Mesothelial cell of epicardium (in vitro differentiated cells): ENCODE measurements at regions not wholly inside any gene's neighbourhood (a gene's known extent, or its start where the extent isn't known, plus 50 kb on each side); places are given as distances from the start of the nearest gene placed in this dataset.

Experiments used
- DNase-seq, 2 experiments: peaks; one replicate each; pipeline ENCODE4 v3.0.0; 2021; ENCODE audit warnings: low spot score in 2 of 2; ENCODE audit not compliant: unreplicated experiment in 2 of 2
- H3K27ac Mint-ChIP-seq: 2 replicates; pipeline ENCODE4 v1.8.0; 2021; ENCODE audit warnings: mixed read lengths
- H3K27me3 Mint-ChIP-seq: 2 replicates; pipeline ENCODE4 v1.8.0; 2021; ENCODE audit warnings: low read depth, mixed read lengths
- H3K36me3 Mint-ChIP-seq: 2 replicates; pipeline ENCODE4 v1.8.0; 2021; ENCODE audit warnings: mixed read lengths
- H3K4me1 Mint-ChIP-seq: 2 replicates; pipeline ENCODE4 v1.8.0; 2021; ENCODE audit warnings: mixed read lengths
- H3K4me3 Mint-ChIP-seq: 2 replicates; pipeline ENCODE4 v1.8.0; 2021; ENCODE audit warnings: mild to moderate bottlenecking, moderate library complexity, mixed read lengths
- H3K9me3 Mint-ChIP-seq: 2 replicates; pipeline ENCODE4 v1.8.0; 2021; ENCODE audit warnings: mixed read lengths
- TF ChIP-seq, protein P1 (sequence below): fragments of 200-600 bp; sonication (generic); IDR thresholded peaks from one replicate; pipeline ENCODE4 v1.5.0; 2021; ENCODE audit warnings: antibody characterized with exemption; ENCODE audit not compliant: unreplicated experiment

DNA sequence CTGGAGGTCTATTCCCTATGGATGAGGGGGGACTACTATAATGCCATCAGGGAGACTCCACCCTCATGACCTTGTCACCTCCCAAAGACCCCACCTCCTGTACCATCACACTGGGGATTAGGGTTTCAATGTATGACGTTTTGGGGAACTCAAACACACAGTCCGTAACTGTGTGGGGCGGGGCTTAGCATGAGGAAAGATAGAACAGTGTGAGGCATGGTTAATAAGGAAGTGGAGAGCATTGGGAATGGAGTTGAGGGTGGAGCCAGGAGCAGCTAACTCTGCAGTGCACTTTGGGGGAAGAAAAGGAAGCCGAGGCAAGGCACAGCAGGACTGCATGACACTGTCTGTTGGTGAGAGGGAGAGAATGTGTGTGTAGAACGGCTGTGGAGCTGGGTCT, 90.9 kb upstream of the AGBL1 start:
- H3K9me3 Mint-ChIP-seq: no peaks in the 10 kb centered on the region
- H3K27ac Mint-ChIP-seq: no peak overlapping the region
- H3K36me3 Mint-ChIP-seq: no peaks in the 10 kb centered on the region
- DNase-seq: no peak
- TF ChIP-seq, protein P1, sequence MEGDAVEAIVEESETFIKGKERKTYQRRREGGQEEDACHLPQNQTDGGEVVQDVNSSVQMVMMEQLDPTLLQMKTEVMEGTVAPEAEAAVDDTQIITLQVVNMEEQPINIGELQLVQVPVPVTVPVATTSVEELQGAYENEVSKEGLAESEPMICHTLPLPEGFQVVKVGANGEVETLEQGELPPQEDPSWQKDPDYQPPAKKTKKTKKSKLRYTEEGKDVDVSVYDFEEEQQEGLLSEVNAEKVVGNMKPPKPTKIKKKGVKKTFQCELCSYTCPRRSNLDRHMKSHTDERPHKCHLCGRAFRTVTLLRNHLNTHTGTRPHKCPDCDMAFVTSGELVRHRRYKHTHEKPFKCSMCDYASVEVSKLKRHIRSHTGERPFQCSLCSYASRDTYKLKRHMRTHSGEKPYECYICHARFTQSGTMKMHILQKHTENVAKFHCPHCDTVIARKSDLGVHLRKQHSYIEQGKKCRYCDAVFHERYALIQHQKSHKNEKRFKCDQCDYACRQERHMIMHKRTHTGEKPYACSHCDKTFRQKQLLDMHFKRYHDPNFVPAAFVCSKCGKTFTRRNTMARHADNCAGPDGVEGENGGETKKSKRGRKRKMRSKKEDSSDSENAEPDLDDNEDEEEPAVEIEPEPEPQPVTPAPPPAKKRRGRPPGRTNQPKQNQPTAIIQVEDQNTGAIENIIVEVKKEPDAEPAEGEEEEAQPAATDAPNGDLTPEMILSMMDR: no peak
- peaks cover 16% of the 10 kb centered on the region for H3K27me3 Mint-ChIP-seq
- H3K4me3 Mint-ChIP-seq: no peak overlapping the region
- no peaks in the 10 kb centered on the region for H3K4me1 Mint-ChIP-seq

DNA sequence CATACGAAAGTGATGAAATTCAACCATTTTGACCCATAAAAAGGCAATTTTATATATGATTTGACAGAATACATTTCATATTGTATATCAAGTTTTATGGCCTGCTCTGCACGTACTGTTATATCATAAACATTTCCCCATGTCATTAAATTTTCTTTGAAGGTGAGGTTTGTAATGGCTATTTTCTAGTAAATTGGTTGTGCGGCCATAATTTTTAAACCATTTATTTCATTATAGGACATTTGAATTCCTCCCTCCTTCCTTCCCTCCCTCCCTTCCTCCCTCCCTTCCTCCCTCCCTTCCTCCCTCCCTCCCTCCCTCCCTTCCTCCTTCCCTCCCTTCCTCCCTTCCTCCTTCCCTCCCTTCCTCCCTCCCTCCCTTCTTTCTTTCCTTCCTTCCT, 87.4 kb upstream of the AGBL1 start:
- peaks cover 7% of the 10 kb centered on the region for H3K9me3 Mint-ChIP-seq
- H3K36me3 Mint-ChIP-seq: no peaks in the 10 kb centered on the region
- no peak overlapping the region for H3K27ac Mint-ChIP-seq
- TF ChIP-seq, protein P1: no peak
- peaks cover 7% of the 10 kb centered on the region for H3K27me3 Mint-ChIP-seq
- no peaks in the 10 kb centered on the region for H3K4me1 Mint-ChIP-seq
- no peak overlapping the region for H3K4me3 Mint-ChIP-seq
- DNase-seq: no peak

DNA sequence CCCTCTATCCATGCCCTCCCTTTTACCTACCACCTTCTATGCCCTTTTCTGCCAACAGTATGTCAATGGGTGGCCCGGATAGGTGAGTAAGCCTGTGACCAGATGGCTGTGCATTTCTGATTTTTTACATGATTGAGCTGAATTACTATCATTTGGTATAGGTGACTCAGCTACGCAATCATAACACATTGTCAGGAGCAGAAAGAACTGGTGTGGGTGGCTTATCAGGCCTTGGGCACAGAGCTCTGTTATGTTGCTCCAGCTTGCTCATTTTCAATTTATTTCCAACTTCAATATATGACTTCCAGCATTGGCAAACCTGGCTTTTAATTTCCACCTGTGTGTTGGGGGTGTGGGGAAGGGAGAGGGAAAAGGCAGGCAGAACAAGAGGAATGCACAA, 86.6 kb upstream of the AGBL1 start:
- Mint-ChIP-seq H3K4me1 (no peaks in the 10 kb centered on the region), H3K4me3 (no peak overlapping the region), H3K27me3 (peaks cover 9% of the 10 kb centered on the region), H3K9me3 (peaks cover 7% of the 10 kb centered on the region), H3K27ac (no peak overlapping the region), H3K36me3 (no peaks in the 10 kb centered on the region)
- TF ChIP-seq, protein P1: no peak
- no peak for DNase-seq

DNA sequence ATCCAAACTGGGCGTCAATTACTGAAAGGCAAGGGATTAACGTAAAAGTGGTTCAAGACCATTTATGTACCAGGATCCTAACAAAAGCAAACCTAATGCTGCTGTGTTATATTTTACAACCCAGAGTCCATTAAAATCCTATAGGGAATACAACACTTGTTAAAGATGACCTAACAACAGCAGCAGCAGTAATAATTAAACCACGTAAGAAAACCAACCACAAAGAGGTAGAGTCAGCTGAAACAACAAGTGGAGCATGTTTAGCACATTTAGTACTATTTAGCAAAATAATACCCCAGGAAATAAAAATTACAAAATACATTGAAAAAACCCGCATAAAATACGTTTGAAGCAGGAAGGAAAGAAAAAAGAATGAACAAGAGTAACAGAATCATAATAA, 82.1 kb upstream of the AGBL1 start:
- H3K27ac Mint-ChIP-seq: no peak overlapping the region
- peaks cover 4% of the 10 kb centered on the region for H3K4me1 Mint-ChIP-seq
- no peak overlapping the region for H3K4me3 Mint-ChIP-seq
- DNase-seq: no peak
- no peaks in the 10 kb centered on the region for H3K36me3 Mint-ChIP-seq
- peaks cover 7% of the 10 kb centered on the region for H3K9me3 Mint-ChIP-seq
- TF ChIP-seq, protein P1: no peak
- H3K27me3 Mint-ChIP-seq: peaks cover 25% of the 10 kb centered on the region

DNA sequence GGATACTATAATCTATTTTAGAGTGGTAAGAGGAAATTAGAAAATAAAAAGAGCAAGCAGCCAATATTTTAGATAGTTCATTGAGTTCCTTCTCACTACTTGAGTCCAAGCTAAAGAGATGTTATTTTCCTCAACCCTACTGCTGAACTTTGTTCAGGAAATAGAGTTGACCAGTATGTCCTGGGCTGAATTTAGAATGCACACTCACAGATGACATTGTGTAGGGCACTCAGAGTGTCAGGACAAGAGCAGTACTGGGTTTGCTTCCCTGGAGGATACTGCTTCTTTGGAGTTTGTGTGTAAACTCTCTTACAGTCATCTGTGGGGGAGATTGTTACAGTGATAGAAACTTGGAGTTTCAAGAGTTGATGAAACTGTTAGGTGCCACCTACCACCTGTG, 80.0 kb upstream of the AGBL1 start:
- Mint-ChIP-seq H3K36me3 (no peaks in the 10 kb centered on the region), H3K4me3 (no peak overlapping the region), H3K4me1 (peaks cover 4% of the 10 kb centered on the region), H3K27ac (no peak overlapping the region), H3K27me3 (peaks cover 26% of the 10 kb centered on the region), H3K9me3 (peaks cover 6% of the 10 kb centered on the region)
- TF ChIP-seq, protein P1: no peak
- DNase-seq: no peak

DNA sequence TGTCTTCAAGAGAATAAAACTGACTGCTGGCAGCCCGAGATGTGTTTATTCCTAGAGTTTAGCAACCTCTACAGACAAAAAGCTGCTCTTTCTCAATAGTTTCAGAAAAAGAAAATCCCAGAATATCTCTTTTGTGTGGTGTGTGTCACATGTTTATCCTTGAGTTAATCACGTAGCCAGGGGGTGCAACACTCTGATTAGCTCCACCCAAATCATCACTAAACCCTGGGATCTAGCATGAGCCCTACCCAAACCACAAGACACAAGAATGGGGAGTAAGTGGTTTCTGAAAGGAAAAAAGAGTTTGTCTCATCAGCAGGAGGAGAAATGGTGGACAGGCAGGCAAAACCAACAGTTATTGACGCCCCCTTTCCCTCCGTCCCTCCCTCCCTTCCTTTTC, 78.5 kb upstream of the AGBL1 start:
- H3K27ac Mint-ChIP-seq: no peak overlapping the region
- no peak for DNase-seq
- peaks cover 30% of the 10 kb centered on the region for H3K27me3 Mint-ChIP-seq
- H3K4me3 Mint-ChIP-seq: no peak overlapping the region
- no peaks in the 10 kb centered on the region for H3K36me3 Mint-ChIP-seq
- no peaks in the 10 kb centered on the region for H3K9me3 Mint-ChIP-seq
- peaks cover 4% of the 10 kb centered on the region for H3K4me1 Mint-ChIP-seq
- TF ChIP-seq, protein P1: no peak
